ENCODE measurements at regions not wholly inside any gene's neighbourhood (a gene's known extent, or its start where the extent isn't known, plus 50 kb on each side); places are given as distances from the start of the nearest gene placed in this dataset.

GRCh38 chr22:27466778-27467438, 334.6 kb downstream of the MN1 start:
- DNase-seq, result no peak
- Mint-ChIP-seq H3K36me3 (no peaks in the 10 kb centered on the region), H3K9me3 (no peaks in the 10 kb centered on the region), H3K4me3 (no peak overlapping the region), H3K27ac (no peak overlapping the region), H3K4me1 (no peaks in the 10 kb centered on the region), H3K27me3 (peaks cover 0 to 2% of the 10 kb centered on the region in 2 donors)
- ATAC-seq (replicated peaks), result no peak

- Mint-ChIP-seq H3K27me3 (no peaks in the 10 kb centered on the region), H3K27ac (no peak overlapping the region), H3K4me1 (no peaks in the 10 kb centered on the region), H3K9me3 (no peaks in the 10 kb centered on the region), H3K4me3 (no peak overlapping the region), H3K36me3 (no peaks in the 10 kb centered on the region)
- DNase-seq, result no peak
- ATAC-seq (replicated peaks), result no peak
Observed at GRCh38 chr22:27467711-27468110, 333.8 kb downstream of the MN1 start.

- H3K27ac Mint-ChIP-seq, result no peak overlapping the region
- no peak overlapping the region for H3K4me3 Mint-ChIP-seq
- DNase-seq (no peak), ATAC-seq (replicated peaks) (no peak)
- H3K36me3 Mint-ChIP-seq, result no peaks in the 10 kb centered on the region
- no peaks in the 10 kb centered on the region for H3K4me1 Mint-ChIP-seq
- no peaks in the 10 kb centered on the region for H3K9me3 Mint-ChIP-seq
- H3K27me3 Mint-ChIP-seq, result no peaks in the 10 kb centered on the region
Observed at GRCh38 chr22:27468712-27469111, 332.8 kb downstream of the MN1 start.

GRCh38 chr22:27470169-27470772, 331.3 kb downstream of the MN1 start:
- no peaks in the 10 kb centered on the region for H3K27me3 Mint-ChIP-seq
- no peaks in the 10 kb centered on the region for H3K36me3 Mint-ChIP-seq
- no peak overlapping the region for H3K27ac Mint-ChIP-seq
- H3K9me3 Mint-ChIP-seq, result no peaks in the 10 kb centered on the region
- no peak overlapping the region for H3K4me3 Mint-ChIP-seq
- ATAC-seq (replicated peaks) (no peak), DNase-seq (no peak)
- H3K4me1 Mint-ChIP-seq, result no peaks in the 10 kb centered on the region

GRCh38 chr22:27472975-27473374, 328.6 kb downstream of the MN1 start:
- H3K9me3 Mint-ChIP-seq, result peaks cover 1 to 2% of the 10 kb centered on the region in 2 donors
- DNase-seq (no peak), ATAC-seq (replicated peaks) (no peak)
- no peaks in the 10 kb centered on the region for H3K4me1 Mint-ChIP-seq
- H3K4me3 Mint-ChIP-seq, result no peak overlapping the region
- no peaks in the 10 kb centered on the region for H3K36me3 Mint-ChIP-seq
- no peak overlapping the region for H3K27ac Mint-ChIP-seq
- H3K27me3 Mint-ChIP-seq, result peaks cover 0 to 4% of the 10 kb centered on the region in 2 donors

GRCh38 chr22:27473533-27473932, 328.0 kb downstream of the MN1 start:
- H3K9me3 Mint-ChIP-seq, result peaks cover 2 to 5% of the 10 kb centered on the region in 2 donors
- H3K27me3 Mint-ChIP-seq, result peaks cover 0 to 4% of the 10 kb centered on the region in 2 donors
- no peak overlapping the region for H3K4me3 Mint-ChIP-seq
- DNase-seq (no peak), ATAC-seq (replicated peaks) (no peak)
- no peaks in the 10 kb centered on the region for H3K4me1 Mint-ChIP-seq
- no peak overlapping the region for H3K27ac Mint-ChIP-seq
- no peaks in the 10 kb centered on the region for H3K36me3 Mint-ChIP-seq

GRCh38 chr22:27474112-27474571, 327.4 kb downstream of the MN1 start:
- Mint-ChIP-seq H3K27ac (no peak overlapping the region), H3K36me3 (no peaks in the 10 kb centered on the region), H3K9me3 (peaks cover 4 to 5% of the 10 kb centered on the region in 2 donors), H3K4me1 (no peaks in the 10 kb centered on the region), H3K4me3 (no peak overlapping the region), H3K27me3 (peaks cover 0 to 4% of the 10 kb centered on the region in 2 donors)
- no peak for DNase-seq
- ATAC-seq (replicated peaks), result no peak

GRCh38 chr22:27474711-27475547, 326.6 kb downstream of the MN1 start:
- no peaks in the 10 kb centered on the region for H3K36me3 Mint-ChIP-seq
- no peak for DNase-seq
- no peaks in the 10 kb centered on the region for H3K4me1 Mint-ChIP-seq
- no peak overlapping the region for H3K4me3 Mint-ChIP-seq
- H3K27ac Mint-ChIP-seq, result no peak overlapping the region
- peaks cover 0 to 4% of the 10 kb centered on the region in 2 donors for H3K27me3 Mint-ChIP-seq
- no peak for ATAC-seq (replicated peaks)
- H3K9me3 Mint-ChIP-seq, result peaks cover 4 to 5% of the 10 kb centered on the region in 2 donors

- DNase-seq (no peak), ATAC-seq (replicated peaks) (no peak)
- H3K4me1 Mint-ChIP-seq, result no peaks in the 10 kb centered on the region
- H3K4me3 Mint-ChIP-seq, result no peak overlapping the region
- H3K36me3 Mint-ChIP-seq, result no peaks in the 10 kb centered on the region
- H3K27me3 Mint-ChIP-seq, result peaks cover 0 to 4% of the 10 kb centered on the region in 2 donors
- peaks cover 4 to 5% of the 10 kb centered on the region in 2 donors for H3K9me3 Mint-ChIP-seq
- no peak overlapping the region for H3K27ac Mint-ChIP-seq
Observed at GRCh38 chr22:27475548-27475897, 326.0 kb downstream of the MN1 start.

GRCh38 chr22:27476318-27476717, 325.2 kb downstream of the MN1 start:
- Mint-ChIP-seq H3K4me1 (no peaks in the 10 kb centered on the region), H3K4me3 (no peak overlapping the region), H3K36me3 (no peaks in the 10 kb centered on the region), H3K27me3 (peaks cover 0 to 4% of the 10 kb centered on the region in 2 donors), H3K27ac (no peak overlapping the region), H3K9me3 (peaks cover 4 to 5% of the 10 kb centered on the region in 2 donors)
- no peak for DNase-seq
- no peak for ATAC-seq (replicated peaks)

GRCh38 chr22:27476729-27477128, 324.8 kb downstream of the MN1 start:
- Mint-ChIP-seq H3K27ac (no peak overlapping the region), H3K36me3 (no peaks in the 10 kb centered on the region), H3K4me1 (no peaks in the 10 kb centered on the region), H3K9me3 (peaks cover 4 to 5% of the 10 kb centered on the region in 2 donors), H3K27me3 (peaks cover 0 to 4% of the 10 kb centered on the region in 2 donors), H3K4me3 (no peak overlapping the region)
- no peak for DNase-seq
- no peak for ATAC-seq (replicated peaks)

GRCh38 chr22:27477171-27477570, 324.4 kb downstream of the MN1 start:
- ATAC-seq (replicated peaks) (no peak), DNase-seq (no peak)
- peaks cover 0 to 4% of the 10 kb centered on the region in 2 donors for H3K27me3 Mint-ChIP-seq
- H3K4me1 Mint-ChIP-seq, result no peaks in the 10 kb centered on the region
- peaks cover 4 to 5% of the 10 kb centered on the region in 2 donors for H3K9me3 Mint-ChIP-seq
- H3K27ac Mint-ChIP-seq, result no peak overlapping the region
- no peaks in the 10 kb centered on the region for H3K36me3 Mint-ChIP-seq
- H3K4me3 Mint-ChIP-seq, result no peak overlapping the region

- H3K36me3 Mint-ChIP-seq, result no peaks in the 10 kb centered on the region
- no peak for ATAC-seq (replicated peaks)
- H3K9me3 Mint-ChIP-seq, result peaks cover 4 to 5% of the 10 kb centered on the region in 2 donors
- H3K4me3 Mint-ChIP-seq, result no peak overlapping the region
- no peak for DNase-seq
- H3K4me1 Mint-ChIP-seq, result no peaks in the 10 kb centered on the region
- no peak overlapping the region for H3K27ac Mint-ChIP-seq
- H3K27me3 Mint-ChIP-seq, result peaks cover 9 to 15% of the 10 kb centered on the region in 2 donors
Observed at GRCh38 chr22:27480487-27480886, 321.1 kb downstream of the MN1 start.

- DNase-seq, result no peak
- no peak overlapping the region for H3K27ac Mint-ChIP-seq
- peaks cover 5% of the 10 kb centered on the region in 2 donors for H3K9me3 Mint-ChIP-seq
- no peak for ATAC-seq (replicated peaks)
- no peaks in the 10 kb centered on the region for H3K4me1 Mint-ChIP-seq
- H3K27me3 Mint-ChIP-seq, result peaks cover 9 to 11% of the 10 kb centered on the region in 2 donors
- no peak overlapping the region for H3K4me3 Mint-ChIP-seq
- H3K36me3 Mint-ChIP-seq, result no peaks in the 10 kb centered on the region
Observed at GRCh38 chr22:27482402-27482801, 319.2 kb downstream of the MN1 start.

Data from stimulated activated naive B cell treated with anti-CD40 and anti-IgM and Interleukin-4, amounts not matched to agents 10 μg/mL and 1 μg/mL and 100 μg/mL, for 72 hours (primary cell).